Urinary bladder (tissue), 3 donors: ENCODE measurements at regions not wholly inside any gene's neighbourhood (a gene's known extent, or its start where the extent isn't known, plus 50 kb on each side); places are given as distances from the start of the nearest gene placed in this dataset.

ENCODE experiments used
- DNase-seq: peaks from one replicate; pipeline ENCODE4 v3.0.0-alpha.2; 2015; ENCODE audit errors: extremely low spot score
- H3K27ac ChIP-seq: one replicate; pipeline ENCODE4 v1.5.1; 2013; ENCODE audit warnings: low read depth, mild to moderate bottlenecking, moderate library complexity
- H3K36me3 ChIP-seq: one replicate; pipeline ENCODE4 v1.6.1; 2013; ENCODE audit warnings: mild to moderate bottlenecking, moderate library complexity; ENCODE audit not compliant: insufficient read depth
- H3K4me1 ChIP-seq: one replicate; pipeline ENCODE4 v1.6.1; 2013; ENCODE audit warnings: mild to moderate bottlenecking, moderate library complexity; ENCODE audit not compliant: insufficient read depth
- H3K4me3 ChIP-seq: one replicate; pipeline ENCODE4 v1.5.1; 2013; ENCODE audit warnings: low read depth, low read length
- WGBS: extraction: QIAGEN DNeasy Blood & Tissue Kit; methylation state at CpG from one replicate; pipeline ENCODE4 v1.1.7; 2013; 5-methylcytosine and 5-hydroxymethylcytosine counted together
- donor health status: healthy with polysubstance abuse.
- donor health status: healthy.

- WGBS = 86% methylated on average over 2 of the region's 2 CpGs
- no peak overlapping the region for H3K4me3 ChIP-seq
- H3K4me1 ChIP-seq = no peaks in the 10 kb centered on the region
- DNase-seq = no peak
- no peaks in the 10 kb centered on the region for H3K36me3 ChIP-seq
- no peak overlapping the region for H3K27ac ChIP-seq
These were observed 283.8 kb downstream of the VRK1 start for GRCh38 chr14:97080991-97081390.

- Histone ChIP-seq H3K4me1 (no peaks in the 10 kb centered on the region), H3K27ac (no peak overlapping the region), H3K36me3 (no peaks in the 10 kb centered on the region), H3K4me3 (no peak overlapping the region)
- DNase-seq = no peak
- 59% methylated on average over 5 of the region's 5 CpGs for WGBS
These were observed 298.1 kb downstream of the VRK1 start for GRCh38 chr14:97095269-97095668.

- WGBS = 27% methylated on average over 3 of the region's 3 CpGs
- no peak for DNase-seq
- H3K4me3 ChIP-seq = no peak overlapping the region
- no peak overlapping the region for H3K27ac ChIP-seq
- no peaks in the 10 kb centered on the region for H3K36me3 ChIP-seq
- H3K4me1 ChIP-seq = no peaks in the 10 kb centered on the region
These were observed 300.1 kb downstream of the VRK1 start for GRCh38 chr14:97097296-97097695.

GRCh38 chr14:97100306-97100705 lies 303.1 kb downstream of the VRK1 start:
- 71% methylated on average over 2 of the region's 2 CpGs for WGBS
- H3K4me1 ChIP-seq = no peaks in the 10 kb centered on the region
- H3K36me3 ChIP-seq = no peaks in the 10 kb centered on the region
- H3K4me3 ChIP-seq = no peak overlapping the region
- no peak for DNase-seq
- H3K27ac ChIP-seq = no peak overlapping the region

GRCh38 chr14:97101561-97101960 lies 304.4 kb downstream of the VRK1 start:
- Histone ChIP-seq H3K4me3 (no peak overlapping the region), H3K36me3 (no peaks in the 10 kb centered on the region), H3K27ac (no peak overlapping the region), H3K4me1 (no peaks in the 10 kb centered on the region)
- no peak for DNase-seq
- 73% methylated on average over 8 of the region's 8 CpGs for WGBS

- WGBS = 73% methylated on average over 4 of the region's 4 CpGs
- no peak for DNase-seq
- Histone ChIP-seq H3K4me3 (no peak overlapping the region), H3K4me1 (no peaks in the 10 kb centered on the region), H3K36me3 (no peaks in the 10 kb centered on the region), H3K27ac (no peak overlapping the region)
These were observed 306.8 kb downstream of the VRK1 start for GRCh38 chr14:97104029-97104428.

- Histone ChIP-seq H3K27ac (no peak overlapping the region), H3K4me1 (no peaks in the 10 kb centered on the region), H3K4me3 (no peak overlapping the region), H3K36me3 (no peaks in the 10 kb centered on the region)
- no peak for DNase-seq
- 64% methylated on average over 5 of the region's 5 CpGs for WGBS
These were observed 309.0 kb downstream of the VRK1 start for GRCh38 chr14:97106166-97106565.

- no peak for DNase-seq
- WGBS = 69% methylated on average over 10 of the region's 10 CpGs
- Histone ChIP-seq H3K4me3 (no peak overlapping the region), H3K27ac (no peak overlapping the region), H3K36me3 (no peaks in the 10 kb centered on the region), H3K4me1 (no peaks in the 10 kb centered on the region)
These were observed 309.4 kb downstream of the VRK1 start for GRCh38 chr14:97106609-97107008.

- Histone ChIP-seq H3K27ac (no peak overlapping the region), H3K36me3 (no peaks in the 10 kb centered on the region), H3K4me3 (no peak overlapping the region), H3K4me1 (no peaks in the 10 kb centered on the region)
- no peak for DNase-seq
- WGBS = 89% methylated on average over 9 of the region's 9 CpGs
These were observed 309.9 kb downstream of the VRK1 start for GRCh38 chr14:97107080-97107479.

- H3K4me3 ChIP-seq = no peak overlapping the region
- H3K4me1 ChIP-seq = no peaks in the 10 kb centered on the region
- no peak for DNase-seq
- 90% methylated on average over 4 of the region's 4 CpGs for WGBS
- no peak overlapping the region for H3K27ac ChIP-seq
- H3K36me3 ChIP-seq = no peaks in the 10 kb centered on the region
These were observed 310.6 kb downstream of the VRK1 start for GRCh38 chr14:97107760-97108159.

GRCh38 chr14:97109234-97109633 lies 312.1 kb downstream of the VRK1 start:
- H3K27ac ChIP-seq = no peak overlapping the region
- no peaks in the 10 kb centered on the region for H3K36me3 ChIP-seq
- WGBS = 74% methylated on average over 7 of the region's 7 CpGs
- no peaks in the 10 kb centered on the region for H3K4me1 ChIP-seq
- DNase-seq = no peak
- no peak overlapping the region for H3K4me3 ChIP-seq

GRCh38 chr14:97113339-97113738 lies 316.2 kb downstream of the VRK1 start:
- H3K27ac ChIP-seq = no peak overlapping the region
- no peak overlapping the region for H3K4me3 ChIP-seq
- no peaks in the 10 kb centered on the region for H3K4me1 ChIP-seq
- WGBS = 53% methylated on average over 7 of the region's 7 CpGs
- no peaks in the 10 kb centered on the region for H3K36me3 ChIP-seq
- no peak for DNase-seq

GRCh38 chr14:97116546-97116945 lies 319.4 kb downstream of the VRK1 start:
- WGBS = 79% methylated on average over 3 of the region's 3 CpGs
- no peak for DNase-seq
- Histone ChIP-seq H3K36me3 (no peaks in the 10 kb centered on the region), H3K4me3 (no peak overlapping the region), H3K4me1 (no peaks in the 10 kb centered on the region), H3K27ac (no peak overlapping the region)

- 64% methylated on average over 8 of the region's 8 CpGs for WGBS
- Histone ChIP-seq H3K36me3 (no peaks in the 10 kb centered on the region), H3K27ac (no peak overlapping the region), H3K4me1 (no peaks in the 10 kb centered on the region), H3K4me3 (no peak overlapping the region)
- no peak for DNase-seq
These were observed 320.5 kb downstream of the VRK1 start for GRCh38 chr14:97117693-97118092.

GRCh38 chr14:97120204-97120603 lies 323.0 kb downstream of the VRK1 start:
- Histone ChIP-seq H3K36me3 (no peaks in the 10 kb centered on the region), H3K4me1 (no peaks in the 10 kb centered on the region), H3K27ac (no peak overlapping the region), H3K4me3 (no peak overlapping the region)
- WGBS = 85% methylated on average over 3 of the region's 3 CpGs
- DNase-seq = no peak
